WERI-Rb-1 (cell line): ENCODE measurements at regions not wholly inside any gene's neighbourhood (a gene's known extent, or its start where the extent isn't known, plus 50 kb on each side); places are given as distances from the start of the nearest gene placed in this dataset.
"Not testable (repeated sequence)": the region's sequence is repeated elsewhere in the genome, so short reads cannot be mapped to it uniquely, and the experiment has no call there.

Experiments used
- DNase-seq: peaks from one replicate; pipeline ENCODE4 v3.0.0-alpha.2; 2020
- H3K27ac ChIP-seq: fragments of 250-450 bp; sonication (Bioruptor Pico); 2 replicates; pipeline ENCODE4 v1.5.1; 2020; ENCODE audit warnings: mild to moderate bottlenecking, moderate library complexity
- H3K27me3 ChIP-seq: fragments of 250-450 bp; sonication (Bioruptor Pico); 2 replicates; pipeline ENCODE4 v1.5.1; 2021; ENCODE audit warnings: mild to moderate bottlenecking, low read depth, moderate library complexity; ENCODE audit not compliant: insufficient read depth, severe bottlenecking
- H3K36me3 ChIP-seq: fragments of 250-450 bp; sonication (Bioruptor Pico); 2 replicates; pipeline ENCODE4 v1.5.1; 2020; ENCODE audit warnings: mild to moderate bottlenecking, moderate library complexity
- H3K4me3 ChIP-seq: 2 replicates; pipeline ENCODE4 v1.5.1; 2011; ENCODE audit warnings: low read depth, mild to moderate bottlenecking, control low read depth, low read length
- H3K9me3 ChIP-seq: fragments of 250-450 bp; sonication (Bioruptor Pico); 2 replicates; pipeline ENCODE4 v1.5.1; 2021; ENCODE audit warnings: mild to moderate bottlenecking, moderate library complexity; ENCODE audit not compliant: severe bottlenecking
- CTCF ChIP-seq: IDR thresholded peaks from 2 replicates; pipeline ENCODE4 v1.5.1; 2011; ENCODE audit warnings: low read depth, mild to moderate bottlenecking, control low read depth, inconsistent platforms, low read length

- no peaks in the 10 kb centered on the region for H3K36me3 ChIP-seq
- no peak for DNase-seq
- H3K4me3 ChIP-seq, result no peak overlapping the region
- no peak overlapping the region for H3K27ac ChIP-seq
- H3K27me3 ChIP-seq, result peaks cover 47% of the 10 kb centered on the region
- no peak for TF ChIP-seq CTCF
- H3K9me3 ChIP-seq, result no peaks in the 10 kb centered on the region
These were observed 627.1 kb downstream of the MCTP2 start for GRCh38 chr15:94858449-94858848.

- no peak for TF ChIP-seq CTCF
- Histone ChIP-seq H3K27ac (no peak overlapping the region), H3K27me3 (peaks cover 44% of the 10 kb centered on the region)
These were observed 627.6 kb downstream of the MCTP2 start for GRCh38 chr15:94858920-94859319.

GRCh38 chr15:94864600-94864999 lies 633.2 kb downstream of the MCTP2 start:
- H3K27ac ChIP-seq, result no peak overlapping the region
- no peak for TF ChIP-seq CTCF
- DNase-seq, result no peak
- no peak overlapping the region for H3K4me3 ChIP-seq
- no peaks in the 10 kb centered on the region for H3K36me3 ChIP-seq
- H3K27me3 ChIP-seq, result peaks cover 12% of the 10 kb centered on the region
- no peaks in the 10 kb centered on the region for H3K9me3 ChIP-seq

More at GRCh38 chr15:94858920-94859319, 627.6 kb downstream of the MCTP2 start:
- Histone ChIP-seq H3K4me3 (no peak overlapping the region), H3K36me3 (no peaks in the 10 kb centered on the region), H3K9me3 (no peaks in the 10 kb centered on the region)
- no peak for DNase-seq

GRCh38 chr15:94868265-94868664 lies 636.9 kb downstream of the MCTP2 start:
- H3K27me3 ChIP-seq, result peaks cover 14% of the 10 kb centered on the region
- H3K36me3 ChIP-seq, H3K9me3 ChIP-seq, H3K4me3 ChIP-seq, H3K27ac ChIP-seq, DNase-seq: not testable (repeated sequence)

GRCh38 chr15:94875550-94875949 lies 644.2 kb downstream of the MCTP2 start:
- no peak for TF ChIP-seq CTCF
- no peaks in the 10 kb centered on the region for H3K9me3 ChIP-seq
- H3K36me3 ChIP-seq, result no peaks in the 10 kb centered on the region
- DNase-seq, result no peak
- no peak overlapping the region for H3K4me3 ChIP-seq
- H3K27me3 ChIP-seq, result peaks cover 4% of the 10 kb centered on the region
- H3K27ac ChIP-seq, result no peak overlapping the region

GRCh38 chr15:94877833-94878232 lies 646.5 kb downstream of the MCTP2 start:
- Histone ChIP-seq H3K36me3 (no peaks in the 10 kb centered on the region), H3K27me3 (no peaks in the 10 kb centered on the region), H3K27ac (no peak overlapping the region), H3K4me3 (no peak overlapping the region), H3K9me3 (no peaks in the 10 kb centered on the region)
- no peak for DNase-seq
- TF ChIP-seq CTCF, result no peak
